ENCODE measurements at regions not wholly inside any gene's neighbourhood (a gene's known extent, or its start where the extent isn't known, plus 50 kb on each side); places are given as distances from the start of the nearest gene placed in this dataset.

- TF ChIP-seq CTCF (conservative IDR thresholded peaks at IDR 0.05; ENCODE audit: low read depth, low read length) (no peak), MAFK (IDR thresholded peaks at IDR 0.05; ENCODE audit: low read depth, low read length) (no peak)
These were observed 90.1 kb upstream of the PELI2 start for GRCh38 chr14:56027916-56028712.
